ENCODE measurements at regions not wholly inside any gene's neighbourhood (a gene's known extent, or its start where the extent isn't known, plus 50 kb on each side); places are given as distances from the start of the nearest gene placed in this dataset.
A peak's percentile ranks its signal among the peaks of the same experiment; 100 is the strongest.

GRCh38 chr14:37901978-37902377, 305.7 kb upstream of the SSTR1 start:
- DNase-seq = no peak

- peak; percentile 4 for DNase-seq
Observed at GRCh38 chr14:37903343-37904191, 304.1 kb upstream of the SSTR1 start.

- no peak for DNase-seq
Observed at GRCh38 chr14:37924622-37925021, 283.1 kb upstream of the SSTR1 start.

- DNase-seq = no peak
Observed at GRCh38 chr14:37932008-37932407, 275.7 kb upstream of the SSTR1 start.

GRCh38 chr14:37932481-37932880, 275.2 kb upstream of the SSTR1 start:
- DNase-seq = no peak

- no peak for DNase-seq
Observed at GRCh38 chr14:37936971-37937370, 270.7 kb upstream of the SSTR1 start.

GRCh38 chr14:37939442-37940028, 268.2 kb upstream of the SSTR1 start:
- no peak for DNase-seq

GRCh38 chr14:37945959-37946358, 261.7 kb upstream of the SSTR1 start:
- DNase-seq = no peak

- no peak for DNase-seq
Observed at GRCh38 chr14:37946819-37947218, 260.9 kb upstream of the SSTR1 start.

GRCh38 chr14:37948266-37948665, 259.4 kb upstream of the SSTR1 start:
- no peak for DNase-seq

- no peak for DNase-seq
Observed at GRCh38 chr14:37968664-37969240, 239.0 kb upstream of the SSTR1 start.

GRCh38 chr14:37969511-37969979, 238.2 kb upstream of the SSTR1 start:
- no peak for DNase-seq

GRCh38 chr14:37970696-37971095, 237.0 kb upstream of the SSTR1 start:
- no peak for DNase-seq

- no peak for DNase-seq
Observed at GRCh38 chr14:37972941-37973887, 234.5 kb upstream of the SSTR1 start.

- DNase-seq = no peak
Observed at GRCh38 chr14:37974421-37974820, 233.3 kb upstream of the SSTR1 start.

GRCh38 chr14:37977481-37977880, 230.2 kb upstream of the SSTR1 start:
- DNase-seq = no peak

GRCh38 chr14:37985826-37986470, 221.8 kb upstream of the SSTR1 start:
- DNase-seq = peak; percentile 45

- no peak for DNase-seq
Observed at GRCh38 chr14:37988472-37988871, 219.2 kb upstream of the SSTR1 start.

- DNase-seq = no peak
Observed at GRCh38 chr14:37991027-37991426, 216.7 kb upstream of the SSTR1 start.

- no peak for DNase-seq
Observed at GRCh38 chr14:37992499-37992898, 215.2 kb upstream of the SSTR1 start.

- no peak for DNase-seq
Observed at GRCh38 chr14:37994846-37995372, 212.8 kb upstream of the SSTR1 start.

- no peak for DNase-seq
Observed at GRCh38 chr14:37997017-37997416, 210.7 kb upstream of the SSTR1 start.

All from stimulated activated CD4-positive, alpha-beta T cell treated with anti-CD3 and anti-CD28 coated beads, Interleukin-4, amount 100 ng/mL, for 24 hours (primary cell).